HG03439 (cell line): ENCODE measurements at regions not wholly inside any gene's neighbourhood (a gene's known extent, or its start where the extent isn't known, plus 50 kb on each side); places are given as distances from the start of the nearest gene placed in this dataset.
"Not testable (repeated sequence)": the region's sequence is repeated elsewhere in the genome, so short reads cannot be mapped to it uniquely, and the experiment has no call there.

ENCODE experiments used
- ATAC-seq: cut with Tn5 transposase; IDR thresholded peaks from one replicate; pipeline ENCODE4 v1.9.1; 2021; ENCODE audit warnings: mild to moderate bottlenecking, moderate library complexity; ENCODE audit not compliant: unreplicated experiment

GRCh38 chr10:56109454-56109853 lies 251.6 kb downstream of the ZWINT start:
- ATAC-seq, result no peak

GRCh38 chr10:56104923-56105322 lies 256.1 kb downstream of the ZWINT start:
- no peak for ATAC-seq

GRCh38 chr10:56104487-56104886 lies 256.6 kb downstream of the ZWINT start:
- no peak for ATAC-seq

- ATAC-seq, result no peak
Measured at GRCh38 chr10:56096226-56096517, 264.9 kb downstream of the ZWINT start.

GRCh38 chr10:56095506-56096225 lies 265.4 kb downstream of the ZWINT start:
- no peak for ATAC-seq

- not testable (repeated sequence) for ATAC-seq
Measured at GRCh38 chr10:56093645-56094044, 267.4 kb downstream of the ZWINT start.

GRCh38 chr10:56091872-56092271 lies 269.2 kb downstream of the ZWINT start:
- no peak for ATAC-seq

- ATAC-seq, result no peak
Measured at GRCh38 chr10:56090914-56091540, 270.0 kb downstream of the ZWINT start.

GRCh38 chr10:56085406-56086122 lies 275.5 kb downstream of the ZWINT start:
- no peak for ATAC-seq

- no peak for ATAC-seq
Measured at GRCh38 chr10:56082169-56082568, 278.9 kb downstream of the ZWINT start.

- no peak for ATAC-seq
Measured at GRCh38 chr10:56068473-56069263, 292.4 kb downstream of the ZWINT start.

GRCh38 chr10:56068040-56068439 lies 293.0 kb downstream of the ZWINT start:
- no peak for ATAC-seq

- no peak for ATAC-seq
Measured at GRCh38 chr10:56063642-56064041, 297.4 kb downstream of the ZWINT start.

- no peak for ATAC-seq
Measured at GRCh38 chr10:56057860-56058259, 303.2 kb downstream of the ZWINT start.

- no peak for ATAC-seq
Measured at GRCh38 chr10:56035489-56035888, 325.6 kb downstream of the ZWINT start.

GRCh38 chr10:56028298-56029132 lies 332.5 kb downstream of the ZWINT start:
- no peak for ATAC-seq

GRCh38 chr10:56012101-56012500 lies 349.0 kb downstream of the ZWINT start:
- ATAC-seq, result no peak

- ATAC-seq, result no peak
Measured at GRCh38 chr10:56003555-56003954, 357.5 kb downstream of the ZWINT start.

- no peak for ATAC-seq
Measured at GRCh38 chr10:55989188-55989587, 371.9 kb downstream of the ZWINT start.

GRCh38 chr10:55979203-55979602 lies 381.9 kb downstream of the ZWINT start:
- no peak for ATAC-seq

GRCh38 chr10:55966101-55966500 lies 395.0 kb downstream of the ZWINT start:
- no peak for ATAC-seq
